Nephron progenitor cell (in vitro differentiated cells): ENCODE measurements at regions not wholly inside any gene's neighbourhood (a gene's known extent, or its start where the extent isn't known, plus 50 kb on each side); places are given as distances from the start of the nearest gene placed in this dataset.

Experiments
- DNase-seq: peaks from one replicate; pipeline ENCODE4 v3.0.0; 2021
- H3K27ac Mint-ChIP-seq: 2 replicates; pipeline ENCODE4 v1.8.0; 2021; ENCODE audit warnings: mild to moderate bottlenecking, moderate library complexity, mixed read lengths
- H3K27me3 Mint-ChIP-seq: 2 replicates; pipeline ENCODE4 v1.8.0; 2021; ENCODE audit warnings: mild to moderate bottlenecking, low read depth, mixed read lengths; ENCODE audit not compliant: poor library complexity
- H3K36me3 Mint-ChIP-seq: 2 replicates; pipeline ENCODE4 v1.8.0; 2021; ENCODE audit warnings: low read depth, mixed read lengths
- H3K4me1 Mint-ChIP-seq: 2 replicates; pipeline ENCODE4 v1.8.0; 2021; ENCODE audit warnings: mixed read lengths
- H3K4me3 Mint-ChIP-seq: 2 replicates; pipeline ENCODE4 v1.8.0; 2021; ENCODE audit warnings: mild to moderate bottlenecking, moderate library complexity, mixed read lengths
- H3K9me3 Mint-ChIP-seq: 2 replicates; pipeline ENCODE4 v1.8.0; 2021; ENCODE audit warnings: mild to moderate bottlenecking, moderate library complexity, mixed read lengths
- TF ChIP-seq, protein P1 (sequence below): fragments of 200-600 bp; sonication (generic); IDR thresholded peaks from 2 replicates; pipeline ENCODE4 v1.5.0; 2021; ENCODE audit warnings: antibody characterized with exemption

DNA sequence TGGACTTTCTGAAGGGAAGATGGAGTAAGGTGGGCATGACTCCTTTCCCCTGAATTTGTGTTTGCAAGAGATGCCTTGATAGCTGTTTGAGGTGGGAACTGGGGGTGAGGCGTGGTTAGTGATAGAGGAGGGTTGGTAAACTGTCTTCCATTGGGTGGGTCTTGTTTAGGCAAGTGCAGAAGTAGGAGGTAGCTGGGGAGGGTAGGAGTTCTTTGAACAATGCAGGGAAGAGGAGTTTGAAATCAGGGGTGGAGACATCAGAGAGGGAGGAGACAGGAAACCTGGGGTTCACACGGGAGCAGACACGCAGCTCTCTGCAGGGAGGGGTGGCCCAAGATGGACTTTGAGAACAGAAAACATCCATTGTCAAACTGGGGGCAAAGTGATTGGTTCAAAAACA, 267.1 kb downstream of the TSN start:
- no peak for DNase-seq
- Mint-ChIP-seq H3K27ac (no peak overlapping the region), H3K36me3 (no peaks in the 10 kb centered on the region), H3K4me1 (peaks cover 19% of the 10 kb centered on the region), H3K9me3 (peaks cover 12% of the 10 kb centered on the region), H3K27me3 (no peaks in the 10 kb centered on the region), H3K4me3 (no peak overlapping the region)
- TF ChIP-seq, protein P1, sequence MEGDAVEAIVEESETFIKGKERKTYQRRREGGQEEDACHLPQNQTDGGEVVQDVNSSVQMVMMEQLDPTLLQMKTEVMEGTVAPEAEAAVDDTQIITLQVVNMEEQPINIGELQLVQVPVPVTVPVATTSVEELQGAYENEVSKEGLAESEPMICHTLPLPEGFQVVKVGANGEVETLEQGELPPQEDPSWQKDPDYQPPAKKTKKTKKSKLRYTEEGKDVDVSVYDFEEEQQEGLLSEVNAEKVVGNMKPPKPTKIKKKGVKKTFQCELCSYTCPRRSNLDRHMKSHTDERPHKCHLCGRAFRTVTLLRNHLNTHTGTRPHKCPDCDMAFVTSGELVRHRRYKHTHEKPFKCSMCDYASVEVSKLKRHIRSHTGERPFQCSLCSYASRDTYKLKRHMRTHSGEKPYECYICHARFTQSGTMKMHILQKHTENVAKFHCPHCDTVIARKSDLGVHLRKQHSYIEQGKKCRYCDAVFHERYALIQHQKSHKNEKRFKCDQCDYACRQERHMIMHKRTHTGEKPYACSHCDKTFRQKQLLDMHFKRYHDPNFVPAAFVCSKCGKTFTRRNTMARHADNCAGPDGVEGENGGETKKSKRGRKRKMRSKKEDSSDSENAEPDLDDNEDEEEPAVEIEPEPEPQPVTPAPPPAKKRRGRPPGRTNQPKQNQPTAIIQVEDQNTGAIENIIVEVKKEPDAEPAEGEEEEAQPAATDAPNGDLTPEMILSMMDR: no peak

DNA sequence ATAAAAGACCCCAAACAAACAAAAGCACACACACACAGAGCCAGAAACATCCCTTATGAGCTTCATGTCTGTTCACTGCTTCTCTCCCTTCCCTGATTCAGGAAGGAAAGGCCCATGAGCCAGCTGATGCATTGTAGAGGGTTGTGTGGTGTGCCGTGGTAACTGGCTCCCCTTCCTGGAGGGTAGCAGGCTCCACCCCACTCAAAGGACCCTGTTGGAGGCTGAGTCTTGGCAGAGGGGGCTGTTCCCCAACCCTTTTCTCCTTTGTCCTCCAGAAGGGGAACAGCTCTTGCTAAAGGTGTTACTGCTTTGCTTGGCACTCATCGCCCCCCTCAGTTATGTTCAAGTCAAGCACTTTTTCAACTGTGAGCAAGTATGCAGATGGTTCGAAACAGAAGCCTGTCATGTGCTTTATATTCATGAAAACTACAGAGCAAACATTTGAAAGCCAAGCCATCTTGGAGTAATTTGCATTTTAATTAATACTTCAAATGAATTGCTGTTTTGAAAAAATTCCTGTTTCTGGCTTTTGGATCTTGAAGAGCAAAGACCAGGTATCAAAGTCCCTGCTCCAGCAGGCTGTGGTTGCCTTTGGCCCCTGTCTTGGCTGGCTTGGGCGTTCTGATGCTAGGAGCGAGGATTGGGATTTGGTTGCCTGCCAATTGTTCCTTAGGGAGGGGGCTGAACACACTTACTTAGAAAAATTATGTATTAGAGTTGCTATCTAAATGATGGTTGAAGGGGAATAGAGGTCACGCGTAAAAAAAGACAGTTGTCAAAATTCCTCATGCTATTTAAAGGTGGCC, 267.8 kb downstream of the TSN start:
- Mint-ChIP-seq H3K27me3 (no peaks in the 10 kb centered on the region), H3K9me3 (peaks cover 11% of the 10 kb centered on the region), H3K27ac (no peak overlapping the region), H3K4me3 (no peak overlapping the region), H3K36me3 (no peaks in the 10 kb centered on the region), H3K4me1 (peaks cover 19% of the 10 kb centered on the region)
- TF ChIP-seq, protein P1: no peak
- DNase-seq: no peak

GRCh38 chr2:122027510-122028217, 272.2 kb downstream of the TSN start:
- peaks cover 8% of the 10 kb centered on the region for H3K27me3 Mint-ChIP-seq
- TF ChIP-seq, protein P1: no peak
- DNase-seq: no peak

GRCh38 chr2:122028371-122029100, 273.1 kb downstream of the TSN start:
- H3K27me3 Mint-ChIP-seq: peaks cover 8% of the 10 kb centered on the region
- TF ChIP-seq, protein P1: no peak
- H3K4me3 Mint-ChIP-seq: no peak overlapping the region
- no peak overlapping the region for H3K27ac Mint-ChIP-seq
- H3K4me1 Mint-ChIP-seq: no peaks in the 10 kb centered on the region
- no peaks in the 10 kb centered on the region for H3K36me3 Mint-ChIP-seq
- H3K9me3 Mint-ChIP-seq: peaks cover 3% of the 10 kb centered on the region
- no peak for DNase-seq

More at GRCh38 chr2:122027510-122028217, 272.2 kb downstream of the TSN start:
- H3K27ac Mint-ChIP-seq: no peak overlapping the region
- peaks cover 3% of the 10 kb centered on the region for H3K9me3 Mint-ChIP-seq
- no peaks in the 10 kb centered on the region for H3K36me3 Mint-ChIP-seq
- no peaks in the 10 kb centered on the region for H3K4me1 Mint-ChIP-seq
- no peak overlapping the region for H3K4me3 Mint-ChIP-seq

DNA sequence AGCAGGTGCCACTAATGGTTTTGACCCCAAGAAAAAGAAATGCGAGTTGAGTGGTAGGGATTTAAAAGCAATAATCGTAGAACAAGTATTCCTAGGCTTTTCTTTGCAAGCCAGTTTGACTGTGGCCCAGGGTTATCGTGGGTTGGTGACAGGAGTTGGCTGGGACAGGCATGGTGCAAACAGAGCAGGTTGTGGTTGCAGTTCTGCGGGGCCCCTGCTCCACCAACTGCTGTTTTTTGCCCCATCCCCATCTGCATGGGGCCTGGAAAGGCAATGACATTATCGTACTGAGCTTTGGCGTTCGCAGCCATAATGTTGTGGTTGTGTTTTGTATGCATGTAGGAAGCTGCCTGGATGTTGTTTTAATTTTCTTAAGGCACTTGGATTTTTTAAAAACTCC, 274.0 kb downstream of the TSN start:
- Mint-ChIP-seq H3K27me3 (peaks cover 8% of the 10 kb centered on the region), H3K36me3 (no peaks in the 10 kb centered on the region), H3K4me1 (peaks cover under 1% of the 10 kb centered on the region), H3K27ac (no peak overlapping the region), H3K4me3 (no peak overlapping the region), H3K9me3 (peaks cover 3% of the 10 kb centered on the region)
- TF ChIP-seq, protein P1: no peak
- DNase-seq: no peak
